Activated CD8-positive, alpha-beta memory T cell treated with anti-CD3 and anti-CD28 coated beads, Interleukin-2, amount 50 U/mL, for 48 hours (primary cell): ENCODE measurements at regions not wholly inside any gene's neighbourhood (a gene's known extent, or its start where the extent isn't known, plus 50 kb on each side); places are given as distances from the start of the nearest gene placed in this dataset.

Experiments
- DNase-seq: peaks from one replicate; pipeline ENCODE4 v3.0.0-alpha.2; 2020

- DNase-seq = no peak
These were observed 169.6 kb downstream of the BRD1 start for GRCh38 chr22:49657974-49658590.

- peak; percentile 81 for DNase-seq
These were observed 170.2 kb downstream of the BRD1 start for GRCh38 chr22:49657275-49657973.

- DNase-seq = peak; percentile 69
These were observed 170.8 kb downstream of the BRD1 start for GRCh38 chr22:49656883-49657274.

GRCh38 chr22:49656291-49656851 lies 171.3 kb downstream of the BRD1 start:
- no peak for DNase-seq

- DNase-seq = no peak
These were observed 172.4 kb downstream of the BRD1 start for GRCh38 chr22:49655168-49655812.

- no peak for DNase-seq
These were observed 177.1 kb downstream of the BRD1 start for GRCh38 chr22:49650336-49651241.

GRCh38 chr22:49649166-49650068 lies 178.3 kb downstream of the BRD1 start:
- DNase-seq = no peak

GRCh38 chr22:49648053-49648452 lies 179.6 kb downstream of the BRD1 start:
- no peak for DNase-seq

GRCh38 chr22:49647627-49648026 lies 180.0 kb downstream of the BRD1 start:
- DNase-seq = no peak

- no peak for DNase-seq
These were observed 180.8 kb downstream of the BRD1 start for GRCh38 chr22:49646876-49647275.

- no peak for DNase-seq
These were observed 181.7 kb downstream of the BRD1 start for GRCh38 chr22:49645791-49646550.

GRCh38 chr22:49645257-49645656 lies 182.4 kb downstream of the BRD1 start:
- DNase-seq = no peak

GRCh38 chr22:49643998-49644397 lies 183.7 kb downstream of the BRD1 start:
- no peak for DNase-seq

- DNase-seq = no peak
These were observed 184.2 kb downstream of the BRD1 start for GRCh38 chr22:49643466-49643865.

GRCh38 chr22:49642741-49643140 lies 184.9 kb downstream of the BRD1 start:
- no peak for DNase-seq

GRCh38 chr22:49642331-49642730 lies 185.3 kb downstream of the BRD1 start:
- no peak for DNase-seq

GRCh38 chr22:49641770-49642313 lies 185.8 kb downstream of the BRD1 start:
- no peak for DNase-seq

GRCh38 chr22:49640366-49641095 lies 187.1 kb downstream of the BRD1 start:
- DNase-seq = no peak

- DNase-seq = no peak
These were observed 187.7 kb downstream of the BRD1 start for GRCh38 chr22:49639956-49640355.

GRCh38 chr22:49638788-49639187 lies 188.9 kb downstream of the BRD1 start:
- DNase-seq = no peak
